Lung microvascular endothelial cell (primary cell): ENCODE measurements at regions not wholly inside any gene's neighbourhood (a gene's known extent, or its start where the extent isn't known, plus 50 kb on each side); places are given as distances from the start of the nearest gene placed in this dataset.

Source experiments
- DNase-seq, 2 donors: peaks; one replicate each; pipeline versions ENCODE4 v3.0.0 to v3.0.0-alpha.2; 2010; ENCODE audit warnings: low read depth in 2 of 2

- DNase-seq: no peak
These were observed 156.4 kb upstream of the SMIM23 start for GRCh38 chr5:171629221-171629620.

DNA sequence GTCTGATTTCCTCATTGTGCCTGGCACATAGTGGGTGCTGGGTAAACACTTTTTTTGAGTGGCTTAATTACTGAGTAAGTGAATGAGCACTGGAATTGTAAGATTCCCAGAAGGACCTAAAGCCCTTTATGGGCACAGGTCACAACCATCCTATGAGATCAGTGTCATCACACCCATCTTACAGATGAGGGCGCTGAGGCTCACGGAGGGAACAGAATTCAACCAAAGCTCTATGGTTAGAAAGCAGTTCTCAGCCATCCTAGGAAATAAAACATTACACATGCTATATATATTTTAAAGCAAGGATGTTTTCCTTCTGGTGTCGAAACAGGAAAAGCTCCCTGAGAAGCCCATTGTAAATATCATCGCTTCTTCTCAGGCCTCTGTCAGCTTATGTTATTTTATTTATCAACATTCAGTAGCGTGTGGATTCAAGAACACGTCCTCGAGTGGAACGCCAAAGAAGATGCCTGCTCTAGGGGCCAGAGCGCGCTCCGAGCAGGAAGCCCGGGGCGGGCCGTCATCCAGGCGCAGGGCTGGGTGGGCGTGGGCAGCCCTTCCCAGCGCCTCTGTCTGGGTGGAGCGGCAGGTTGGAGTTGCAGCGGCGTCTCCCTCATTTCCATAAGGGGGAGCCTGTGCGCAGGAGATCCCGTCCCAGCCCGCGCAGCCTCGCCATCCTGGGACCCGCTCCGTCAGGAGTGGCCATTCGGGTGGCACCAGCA is 155.8 kb upstream of the SMIM23 start:
- peak; percentile 66 to 67 for DNase-seq

DNA sequence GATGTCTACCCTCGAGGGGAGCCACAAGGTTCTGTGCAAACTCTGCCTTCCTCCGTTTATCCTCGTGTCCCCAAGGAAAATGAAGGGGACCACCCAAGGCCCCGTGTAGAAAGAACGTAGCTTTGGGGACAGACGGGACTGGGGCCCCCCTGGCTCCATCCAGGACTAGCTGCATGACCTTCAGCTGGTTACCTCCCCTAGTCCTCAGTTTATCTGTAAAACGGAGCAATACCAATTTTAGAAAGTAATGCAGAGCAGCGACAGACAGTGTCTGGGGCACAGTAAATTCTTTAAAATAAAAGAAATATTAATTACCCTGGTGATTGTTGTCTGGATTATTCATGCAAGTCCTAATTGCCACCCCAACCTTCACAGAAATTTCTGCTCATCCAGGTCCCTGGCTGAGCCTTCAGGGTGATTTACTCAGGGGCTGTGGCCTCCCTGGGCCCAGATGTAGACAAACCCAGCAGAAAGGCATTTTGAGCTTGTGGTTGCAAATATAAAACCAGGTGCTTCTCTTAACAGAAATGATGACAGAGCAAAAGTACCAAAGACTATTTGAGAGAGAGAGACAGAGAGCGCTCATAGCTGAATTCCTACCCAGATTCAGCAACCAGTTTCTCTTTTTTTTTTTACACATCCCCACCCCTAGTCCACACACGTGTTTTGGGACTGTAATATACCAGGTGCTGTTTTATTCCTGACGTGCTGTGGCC is 155.1 kb upstream of the SMIM23 start:
- DNase-seq: no peak

- no peak for DNase-seq
These were observed 153.0 kb upstream of the SMIM23 start for GRCh38 chr5:171632616-171633015.

DNA sequence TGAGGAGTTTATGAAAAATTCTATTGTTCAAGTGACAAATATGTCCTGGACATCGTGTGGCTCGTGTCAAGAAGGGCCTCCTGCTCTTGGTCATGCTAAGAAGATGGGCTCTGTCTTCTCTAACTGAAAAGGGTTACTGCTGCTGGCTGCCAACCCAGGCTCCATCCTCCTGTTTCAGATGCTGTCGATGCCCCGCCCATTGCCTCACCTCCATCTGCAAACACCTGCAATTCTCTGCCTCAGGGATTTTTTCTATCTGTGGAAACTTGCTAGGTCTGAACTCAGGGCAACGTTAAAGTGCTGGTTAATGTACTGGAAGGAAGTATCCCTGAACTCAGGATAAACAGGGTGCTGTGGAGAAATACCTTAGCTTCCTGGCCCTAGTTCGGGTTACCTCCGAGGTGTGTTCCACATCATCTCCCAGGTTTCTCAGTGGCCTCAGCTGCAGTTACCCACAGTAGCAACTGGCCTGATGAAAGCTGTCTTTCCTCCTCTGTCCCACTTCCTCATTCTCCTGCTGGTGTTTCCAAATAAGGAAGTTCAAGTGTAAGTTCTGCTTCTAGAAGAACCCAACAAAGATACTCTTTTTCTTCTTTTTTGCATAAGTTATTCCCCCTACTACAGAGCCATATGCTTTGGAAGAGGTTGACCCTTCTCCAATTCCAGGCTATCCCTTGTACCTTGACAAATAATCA is 151.7 kb upstream of the SMIM23 start:
- DNase-seq: no peak

GRCh38 chr5:171634511-171634910 is 151.1 kb upstream of the SMIM23 start:
- DNase-seq: no peak

DNA sequence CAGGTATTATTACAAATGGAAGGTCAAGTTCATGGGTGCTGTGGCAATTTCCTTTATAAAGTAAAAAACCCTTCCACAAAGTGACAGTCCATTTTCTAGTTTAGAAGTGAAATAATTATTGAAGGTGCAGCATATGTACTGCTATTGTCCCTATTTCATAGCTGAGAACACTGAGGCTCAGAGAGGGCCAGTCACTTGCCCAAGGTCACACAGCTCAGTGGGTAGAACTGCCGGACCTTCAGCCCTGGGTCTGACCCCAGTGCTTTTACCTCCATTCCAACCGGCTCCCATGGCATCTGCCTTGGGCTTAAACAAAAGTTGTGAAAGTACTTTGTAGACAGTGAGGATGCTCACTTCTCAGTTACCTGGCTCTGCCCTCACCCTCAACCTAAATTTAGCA is 150.6 kb upstream of the SMIM23 start:
- DNase-seq: no peak

- no peak for DNase-seq
These were observed 149.9 kb upstream of the SMIM23 start for GRCh38 chr5:171635561-171636245.

DNA sequence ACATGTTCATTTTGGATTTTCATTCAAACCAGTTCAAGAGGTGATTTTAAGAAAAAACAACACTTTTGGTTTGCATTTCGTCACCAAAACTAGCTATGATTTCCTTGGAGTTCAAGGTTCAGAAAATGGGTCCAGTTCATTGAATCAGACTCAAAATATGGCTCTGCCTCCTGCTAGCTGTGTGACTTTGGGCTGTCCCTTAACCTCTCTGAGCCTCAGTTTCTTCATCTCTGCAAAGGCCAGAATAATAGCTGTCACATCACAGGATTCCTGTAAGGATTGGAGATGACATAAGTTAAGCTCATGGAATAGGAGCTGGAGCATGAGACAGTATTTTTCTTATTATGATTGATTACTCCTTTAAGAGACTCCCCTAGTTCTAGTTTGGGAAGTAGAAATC is 147.8 kb upstream of the SMIM23 start:
- DNase-seq: no peak

GRCh38 chr5:171639205-171639621 is 146.4 kb upstream of the SMIM23 start:
- DNase-seq: no peak

DNA sequence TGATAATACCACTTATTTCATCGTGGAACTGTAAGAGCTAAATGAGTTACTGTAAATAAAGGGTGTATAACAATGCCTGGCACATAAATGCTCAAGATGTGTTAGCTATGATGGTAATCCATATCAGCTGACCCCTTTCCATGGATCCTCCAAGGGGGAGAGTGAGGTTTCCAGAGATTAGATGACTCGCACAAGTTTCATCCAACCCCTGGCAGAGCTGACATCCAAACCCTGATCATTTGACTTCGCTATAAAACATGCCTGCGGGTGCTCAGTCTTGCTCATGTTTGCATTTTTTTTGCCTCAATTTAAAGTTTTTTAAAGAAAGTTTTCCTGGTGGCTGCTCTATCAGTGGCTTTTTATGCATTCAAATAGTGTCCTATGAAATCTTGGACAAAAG is 145.7 kb upstream of the SMIM23 start:
- DNase-seq: no peak

- DNase-seq: no peak
These were observed 145.1 kb upstream of the SMIM23 start for GRCh38 chr5:171640480-171640879.

- no peak for DNase-seq
These were observed 143.7 kb upstream of the SMIM23 start for GRCh38 chr5:171641891-171642290.

- peak in 1 of 2 donors; percentile 55 for DNase-seq
These were observed 142.7 kb upstream of the SMIM23 start for GRCh38 chr5:171642894-171643293.

- no peak for DNase-seq
These were observed 141.1 kb upstream of the SMIM23 start for GRCh38 chr5:171644536-171644935.

DNA sequence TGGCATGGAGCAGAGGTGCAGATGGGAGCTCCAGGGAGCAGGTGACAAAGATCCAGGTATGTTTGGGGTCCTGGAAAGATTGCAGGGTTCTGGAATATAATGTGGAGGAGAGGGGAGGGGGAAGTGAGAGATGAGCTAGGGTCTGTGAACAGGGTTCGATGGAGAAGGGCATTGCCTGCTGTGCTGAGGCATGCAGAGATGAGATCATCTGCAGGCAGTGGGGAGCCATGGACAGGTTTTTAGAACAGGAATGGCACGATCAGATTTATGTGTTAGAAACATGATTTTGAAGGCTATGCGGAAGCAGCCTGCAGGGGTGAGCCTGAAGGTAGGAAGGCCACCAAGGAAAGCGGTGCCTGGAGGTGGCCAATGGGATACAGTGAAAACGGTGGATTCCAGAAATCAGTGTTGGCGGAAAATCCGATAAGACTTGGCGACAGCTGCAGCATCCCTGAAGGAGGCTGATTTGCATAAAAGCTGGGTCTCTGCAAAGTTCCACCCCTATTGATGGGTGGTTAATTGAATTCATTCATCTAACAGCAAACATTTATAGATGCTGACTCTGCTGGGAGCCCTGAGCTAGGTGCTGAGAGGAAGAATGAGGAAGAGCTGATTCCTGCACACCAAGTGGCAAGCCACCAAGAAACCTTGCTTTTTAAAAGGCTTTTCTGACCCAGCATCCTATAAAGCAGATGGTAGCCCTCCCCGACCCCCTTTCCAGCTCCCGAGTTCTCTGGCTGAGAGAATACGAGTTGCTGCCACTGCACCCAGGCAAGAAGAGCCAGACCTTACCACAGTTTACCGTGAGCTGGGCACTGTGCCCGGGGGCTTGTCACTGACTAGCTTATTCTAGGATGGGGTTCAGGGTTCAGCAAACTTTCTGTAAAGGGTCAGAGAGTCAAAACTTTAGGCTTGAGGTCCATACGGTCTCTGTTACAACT is 139.2 kb upstream of the SMIM23 start:
- no peak for DNase-seq

- DNase-seq: peak; percentile 57 to 90
These were observed 138.3 kb upstream of the SMIM23 start for GRCh38 chr5:171647043-171647903.

DNA sequence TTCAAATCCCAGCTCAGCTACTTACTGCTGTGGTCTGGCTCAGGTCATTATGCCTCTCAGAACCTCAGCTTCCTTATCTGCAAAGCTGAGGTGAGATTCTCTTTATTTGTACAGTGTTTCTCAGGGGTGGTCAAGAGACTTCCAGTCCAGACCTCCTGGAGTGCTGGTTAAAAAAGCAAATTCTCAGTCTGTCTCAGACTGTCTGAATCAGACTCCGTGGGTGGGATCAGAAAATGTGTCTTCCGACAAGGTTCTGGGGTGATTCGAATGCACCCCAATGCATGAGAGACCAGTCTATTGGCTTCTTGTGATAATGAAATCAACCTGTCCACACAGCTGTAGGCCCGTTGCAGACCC is 137.7 kb upstream of the SMIM23 start:
- no peak for DNase-seq

DNA sequence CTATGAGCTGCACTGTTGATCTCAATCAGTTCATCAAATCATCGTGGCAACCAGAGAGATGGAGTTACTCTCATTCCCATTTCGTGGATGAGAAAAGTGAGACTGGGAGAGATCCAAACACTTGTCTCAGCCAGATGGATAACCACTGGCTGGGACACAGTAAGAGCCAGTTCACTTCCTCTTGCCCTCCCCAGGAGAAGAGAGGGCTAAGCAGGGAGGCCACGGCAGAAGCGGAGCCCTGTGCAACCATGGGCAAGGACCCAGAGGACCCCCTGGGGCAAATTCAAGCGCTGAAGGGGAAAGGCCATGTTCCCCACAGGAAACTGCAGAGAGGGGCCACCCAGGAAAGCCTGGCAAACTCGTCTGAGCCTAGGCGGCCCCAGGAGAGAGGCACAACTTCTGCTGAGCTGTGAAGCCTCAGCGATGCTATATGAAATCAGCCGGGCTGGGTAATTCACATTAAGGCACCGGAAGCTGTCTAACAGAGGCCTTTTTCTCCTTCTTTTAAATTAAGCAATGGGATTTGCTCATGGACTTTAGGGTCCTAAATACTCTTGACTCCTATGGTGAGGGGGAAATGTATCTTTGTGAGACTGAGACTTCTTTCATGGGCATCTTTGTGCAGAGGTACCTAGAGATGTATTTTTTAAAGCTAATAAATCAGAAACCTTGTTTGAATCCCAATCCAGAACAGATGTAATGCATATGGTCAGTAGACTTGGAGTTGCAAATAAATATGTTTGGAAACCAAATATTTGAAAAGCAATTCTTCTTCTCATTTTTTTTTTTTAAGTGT is 137.1 kb upstream of the SMIM23 start:
- no peak for DNase-seq
